ENCODE measurements at regions not wholly inside any gene's neighbourhood (a gene's known extent, or its start where the extent isn't known, plus 50 kb on each side); places are given as distances from the start of the nearest gene placed in this dataset.

DNA sequence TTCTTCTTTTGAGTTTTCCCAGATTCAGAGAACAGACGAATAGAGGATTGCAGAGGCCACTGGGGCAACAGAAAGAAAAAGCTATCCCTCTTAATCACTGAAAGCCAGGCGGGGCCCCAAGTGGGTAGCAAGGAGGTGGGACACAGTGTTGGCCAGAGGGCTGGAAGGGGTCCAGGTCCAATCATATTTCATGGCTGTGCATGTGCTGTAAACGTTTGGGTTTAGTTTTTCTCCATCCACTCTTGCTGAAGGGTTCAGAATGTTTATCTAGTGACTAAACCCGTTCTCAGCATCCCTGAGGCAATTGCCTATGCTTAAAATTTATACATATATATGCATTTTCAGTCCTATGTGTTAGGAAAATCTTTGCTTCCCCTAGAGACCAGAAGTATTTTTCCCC lies 99.4 kb upstream of the EPHA4 start:
- Histone ChIP-seq H3K9me3 (peaks cover 0 to 6% (median 0%) of the 10 kb centered on the region in 8 donors), H3K27me3 (replicated peaks in 1 of 7) (no peaks in the 10 kb centered on the region), H3K4me3 (no peak overlapping the region), H3K4me1 (no peaks in the 10 kb centered on the region), H3K27ac (no peak overlapping the region), H3K36me3 (no peaks in the 10 kb centered on the region)
- intact Hi-C loops (cut with DNase I; ENCODE audit: low total_unique reads): no loop called here
- 48 to 61% (median 52%) methylated on average over 4 of the region's 4 CpGs for whole genome bisulfite sequencing, 5 donors
- TF ChIP-seq POLR2AphosphoS5 (IDR thresholded peaks at IDR 0.05) (no peak), POLR2A (IDR thresholded peaks at IDR 0.05) (no peak)
- TF ChIP-seq, protein P1, sequence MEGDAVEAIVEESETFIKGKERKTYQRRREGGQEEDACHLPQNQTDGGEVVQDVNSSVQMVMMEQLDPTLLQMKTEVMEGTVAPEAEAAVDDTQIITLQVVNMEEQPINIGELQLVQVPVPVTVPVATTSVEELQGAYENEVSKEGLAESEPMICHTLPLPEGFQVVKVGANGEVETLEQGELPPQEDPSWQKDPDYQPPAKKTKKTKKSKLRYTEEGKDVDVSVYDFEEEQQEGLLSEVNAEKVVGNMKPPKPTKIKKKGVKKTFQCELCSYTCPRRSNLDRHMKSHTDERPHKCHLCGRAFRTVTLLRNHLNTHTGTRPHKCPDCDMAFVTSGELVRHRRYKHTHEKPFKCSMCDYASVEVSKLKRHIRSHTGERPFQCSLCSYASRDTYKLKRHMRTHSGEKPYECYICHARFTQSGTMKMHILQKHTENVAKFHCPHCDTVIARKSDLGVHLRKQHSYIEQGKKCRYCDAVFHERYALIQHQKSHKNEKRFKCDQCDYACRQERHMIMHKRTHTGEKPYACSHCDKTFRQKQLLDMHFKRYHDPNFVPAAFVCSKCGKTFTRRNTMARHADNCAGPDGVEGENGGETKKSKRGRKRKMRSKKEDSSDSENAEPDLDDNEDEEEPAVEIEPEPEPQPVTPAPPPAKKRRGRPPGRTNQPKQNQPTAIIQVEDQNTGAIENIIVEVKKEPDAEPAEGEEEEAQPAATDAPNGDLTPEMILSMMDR (IDR thresholded peaks at IDR 0.05 in 8 of 11, conservative IDR thresholded peaks at IDR 0.05 in 3 of 11): no peak
- DNase-seq: no peak

DNA sequence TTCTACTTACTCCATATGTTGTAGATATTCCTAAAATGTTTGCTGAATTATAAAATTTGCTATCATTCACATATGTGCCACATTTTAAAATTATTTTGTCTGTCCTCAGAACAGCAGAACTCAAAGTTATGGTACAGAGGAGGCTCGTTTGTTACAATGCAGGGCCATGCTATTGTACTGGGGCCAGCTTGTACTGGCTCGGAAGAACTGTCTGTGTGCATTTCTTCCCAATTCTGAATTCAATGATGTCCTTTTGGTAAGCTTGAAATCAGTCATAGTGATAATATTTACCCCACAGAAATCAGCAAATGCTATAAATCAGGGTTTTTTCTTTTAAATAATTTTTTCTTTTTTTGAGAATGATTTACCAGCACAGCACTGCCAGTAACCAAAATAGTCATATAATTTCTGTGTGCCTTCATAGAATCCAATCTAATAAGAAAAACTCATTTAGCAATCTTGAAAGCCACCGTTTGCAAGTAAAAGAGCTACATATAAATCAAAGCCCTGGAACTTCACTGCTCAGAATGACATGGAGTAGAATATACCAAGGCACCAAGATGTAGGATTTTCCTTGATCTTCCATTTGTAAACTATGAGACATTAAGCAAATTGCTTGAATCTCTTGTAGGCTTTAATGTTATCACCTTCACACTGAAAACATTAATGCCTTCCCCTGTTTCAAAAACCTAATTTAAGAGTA lies 90.7 kb upstream of the EPHA4 start:
- H3K27me3 ChIP-seq (replicated peaks in 1 of 7): no peaks in the 10 kb centered on the region
- H3K4me3 ChIP-seq: no peak overlapping the region
- no peak for DNase-seq
- no peak overlapping the region for H3K27ac ChIP-seq
- TF ChIP-seq POLR2AphosphoS5 (IDR thresholded peaks at IDR 0.05): no peak
- TF ChIP-seq, protein P1 (IDR thresholded peaks at IDR 0.05 in 8 of 11, conservative IDR thresholded peaks at IDR 0.05 in 3 of 11): no peak
- no peak for TF ChIP-seq POLR2A (IDR thresholded peaks at IDR 0.05)
- WGBS, 5 donors: 57 to 75% (median 59%) methylated on average over 3 of the region's 3 CpGs
- H3K4me1 ChIP-seq: no peaks in the 10 kb centered on the region
- H3K9me3 ChIP-seq: peaks cover 0 to 5% (median 1%) of the 10 kb centered on the region in 8 donors
- no peaks in the 10 kb centered on the region for H3K36me3 ChIP-seq
- intact Hi-C loops (cut with DNase I; ENCODE audit: low total_unique reads): no loop called here

DNA sequence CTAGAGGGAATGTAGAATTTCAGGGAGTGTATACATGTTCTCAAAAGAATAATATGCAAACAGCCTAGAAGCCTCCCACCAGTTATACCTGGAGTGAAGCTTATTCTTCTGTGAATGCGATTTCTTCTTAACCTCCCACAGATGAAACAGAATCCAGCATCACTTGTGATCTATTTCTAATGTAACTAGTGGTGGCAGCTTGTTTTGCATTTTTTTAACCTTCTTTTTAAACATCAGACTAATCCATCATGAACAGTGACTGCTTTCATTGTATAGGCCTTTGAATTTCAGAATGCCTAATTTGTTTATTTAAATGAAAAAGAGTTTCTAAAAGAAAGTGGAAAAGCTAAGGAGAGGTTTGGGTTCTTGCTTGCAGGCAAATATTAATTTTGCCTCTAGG lies 85.7 kb upstream of the EPHA4 start:
- TF ChIP-seq POLR2AphosphoS5 (IDR thresholded peaks at IDR 0.05): no peak
- TF ChIP-seq POLR2A (IDR thresholded peaks at IDR 0.05): no peak
- TF ChIP-seq, protein P1 (IDR thresholded peaks at IDR 0.05 in 8 of 11, conservative IDR thresholded peaks at IDR 0.05 in 3 of 11): no peak
- intact Hi-C loops (cut with DNase I; ENCODE audit: low total_unique reads): no loop called here
- Histone ChIP-seq H3K27me3 (replicated peaks in 1 of 7) (no peaks in the 10 kb centered on the region), H3K4me1 (no peaks in the 10 kb centered on the region), H3K36me3 (no peaks in the 10 kb centered on the region), H3K9me3 (no peaks in the 10 kb centered on the region), H3K4me3 (no peak overlapping the region), H3K27ac (no peak overlapping the region)
- WGBS, 5 donors: 74 to 87% (median 84%) methylated on average over 1 of the region's 1 CpG
- no peak for DNase-seq

DNA sequence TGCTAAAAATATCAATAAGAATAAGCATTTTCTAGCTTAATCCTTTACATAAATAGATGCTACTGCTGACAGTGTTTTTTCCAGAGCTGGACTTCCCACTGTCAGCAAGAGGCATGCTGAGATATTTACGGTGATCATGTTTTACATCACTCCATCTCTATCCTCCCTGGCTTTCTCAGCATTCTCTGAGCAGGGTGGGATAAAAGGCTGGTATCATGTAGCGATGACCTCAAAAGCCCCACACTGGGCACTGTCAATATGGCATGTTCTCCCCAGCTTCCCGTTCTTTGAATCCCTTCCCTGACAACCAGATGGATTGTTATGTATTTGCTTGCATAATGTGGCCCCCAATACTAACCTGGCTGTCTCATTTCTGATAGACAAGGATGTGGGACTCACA lies 83.2 kb upstream of the EPHA4 start:
- no peak for DNase-seq
- H3K4me3 ChIP-seq: no peak overlapping the region
- no peaks in the 10 kb centered on the region for H3K27me3 ChIP-seq (replicated peaks in 1 of 7)
- intact Hi-C loops (cut with DNase I; ENCODE audit: low total_unique reads): no loop called here
- no peak overlapping the region for H3K27ac ChIP-seq
- no peaks in the 10 kb centered on the region for H3K4me1 ChIP-seq
- no peaks in the 10 kb centered on the region for H3K36me3 ChIP-seq
- H3K9me3 ChIP-seq: no peaks in the 10 kb centered on the region
- 72 to 82% (median 76%) methylated on average over 3 of the region's 3 CpGs for WGBS, 5 donors
- TF ChIP-seq POLR2A (IDR thresholded peaks at IDR 0.05) (no peak), POLR2AphosphoS5 (IDR thresholded peaks at IDR 0.05) (no peak)
- TF ChIP-seq, protein P1 (IDR thresholded peaks at IDR 0.05 in 8 of 11, conservative IDR thresholded peaks at IDR 0.05 in 3 of 11): no peak
